T1000 (cell line): ENCODE measurements at regions not wholly inside any gene's neighbourhood (a gene's known extent, or its start where the extent isn't known, plus 50 kb on each side); places are given as distances from the start of the nearest gene placed in this dataset.

Experiments
- DNase-seq: peaks from one replicate; lab custom pipeline; 2025; ENCODE audit warnings: mixed read lengths; lab: John Stamatoyannopoulos, UW

GRCh38 chr6:139679516-139680179, 305.2 kb upstream of the CITED2 start:
- DNase-seq = no peak

- DNase-seq = no peak
These were observed 302.3 kb upstream of the CITED2 start for GRCh38 chr6:139676718-139677117.

- no peak for DNase-seq
These were observed 291.8 kb upstream of the CITED2 start for GRCh38 chr6:139666284-139666683.

GRCh38 chr6:139663996-139664395, 289.5 kb upstream of the CITED2 start:
- no peak for DNase-seq

- no peak for DNase-seq
These were observed 285.3 kb upstream of the CITED2 start for GRCh38 chr6:139659711-139660110.

- DNase-seq = no peak
These were observed 284.7 kb upstream of the CITED2 start for GRCh38 chr6:139659196-139659595.

GRCh38 chr6:139657119-139657518, 282.7 kb upstream of the CITED2 start:
- DNase-seq = no peak

- DNase-seq = no peak
These were observed 281.6 kb upstream of the CITED2 start for GRCh38 chr6:139655783-139656705.

- DNase-seq = no peak
These were observed 280.7 kb upstream of the CITED2 start for GRCh38 chr6:139654888-139655782.

GRCh38 chr6:139654309-139654708, 279.9 kb upstream of the CITED2 start:
- no peak for DNase-seq

GRCh38 chr6:139653111-139653510, 278.7 kb upstream of the CITED2 start:
- no peak for DNase-seq

- no peak for DNase-seq
These were observed 276.5 kb upstream of the CITED2 start for GRCh38 chr6:139650941-139651340.

GRCh38 chr6:139649732-139650131, 275.3 kb upstream of the CITED2 start:
- no peak for DNase-seq

- no peak for DNase-seq
These were observed 274.7 kb upstream of the CITED2 start for GRCh38 chr6:139649128-139649527.

GRCh38 chr6:139648430-139649000, 274.1 kb upstream of the CITED2 start:
- DNase-seq = no peak

- DNase-seq = no peak
These were observed 273.4 kb upstream of the CITED2 start for GRCh38 chr6:139647841-139648240.

- DNase-seq = no peak
These were observed 272.6 kb upstream of the CITED2 start for GRCh38 chr6:139647016-139647415.

- no peak for DNase-seq
These were observed 270.4 kb upstream of the CITED2 start for GRCh38 chr6:139644821-139645220.

GRCh38 chr6:139643986-139644385, 269.5 kb upstream of the CITED2 start:
- no peak for DNase-seq

GRCh38 chr6:139642346-139642745, 267.9 kb upstream of the CITED2 start:
- no peak for DNase-seq

GRCh38 chr6:139641376-139641775, 266.9 kb upstream of the CITED2 start:
- DNase-seq = no peak

- DNase-seq = no peak
These were observed 266.5 kb upstream of the CITED2 start for GRCh38 chr6:139640921-139641320.
